Fibroblast of lung (primary cell): ENCODE measurements at regions not wholly inside any gene's neighbourhood (a gene's known extent, or its start where the extent isn't known, plus 50 kb on each side); places are given as distances from the start of the nearest gene placed in this dataset.

Source experiments
- DNase-seq, 2 donors: peaks; one replicate each; pipeline versions ENCODE4 v3.0.0 to v3.0.0-alpha.2; 2010; ENCODE audit warnings: low read depth in 2 of 2
- H2AFZ ChIP-seq: 2 replicates; pipeline ENCODE4 v1.5.1; 2012; ENCODE audit warnings: low read length, control low read depth, inconsistent platforms
- H3K27ac ChIP-seq: 2 replicates; pipeline ENCODE4 v1.5.1; 2011; ENCODE audit warnings: low read length, control low read depth; ENCODE audit not compliant: insufficient read depth
- H3K27me3 ChIP-seq: 2 replicates; pipeline ENCODE4 v1.5.1; 2011; ENCODE audit warnings: mild to moderate bottlenecking, low read length; ENCODE audit not compliant: control insufficient read depth, insufficient read depth
- H3K36me3 ChIP-seq: 2 replicates; pipeline ENCODE4 v1.5.1; 2011; ENCODE audit warnings: low read length; ENCODE audit not compliant: control insufficient read depth, insufficient read depth
- H3K4me1 ChIP-seq: 2 replicates; pipeline ENCODE4 v1.5.1; 2011; ENCODE audit warnings: low read length; ENCODE audit not compliant: control insufficient read depth, insufficient read depth; ENCODE audit errors: extremely low read depth
- H3K4me2 ChIP-seq: 2 replicates; pipeline ENCODE4 v1.5.1; 2011; ENCODE audit warnings: low read length, control low read depth; ENCODE audit not compliant: insufficient read depth; ENCODE audit errors: extremely low read depth
- H3K4me3 ChIP-seq, 4 experiments: fragments of 200-600 bp in 1 of 4; sonication (generic) in 1 of 4; replicated peaks in 1 of 4; 2 replicates each; pipeline ENCODE4 v1.5.1; 2011 to 2016; ENCODE audit warnings: low read length in 4 of 4, low read depth in 3 of 4, mild to moderate bottlenecking in 3 of 4, control low read depth in 2 of 4, inconsistent platforms in 1 of 4, mixed read lengths in 1 of 4; ENCODE audit not compliant: insufficient read depth in 1 of 4; ENCODE audit errors: control extremely low read depth in 1 of 4
- H3K79me2 ChIP-seq: 2 replicates; pipeline ENCODE4 v1.5.1; 2012; ENCODE audit warnings: mild to moderate bottlenecking, low read length, inconsistent platforms; ENCODE audit not compliant: control insufficient read depth, insufficient read depth
- H3K9ac ChIP-seq: 2 replicates; pipeline ENCODE4 v1.5.1; 2011; ENCODE audit warnings: mild to moderate bottlenecking, low read length, control low read depth; ENCODE audit not compliant: insufficient read depth
- H3K9me3 ChIP-seq: 2 replicates; pipeline ENCODE4 v1.5.1; 2012; ENCODE audit warnings: low read depth, low read length; ENCODE audit not compliant: control insufficient read depth, insufficient read depth
- H4K20me1 ChIP-seq: 2 replicates; pipeline ENCODE4 v1.5.1; 2011; ENCODE audit warnings: low read length; ENCODE audit not compliant: control insufficient read depth, insufficient read depth; ENCODE audit errors: extremely low read depth
- CTCF ChIP-seq, 2 donors: IDR thresholded peaks in 1 of 2; conservative IDR thresholded peaks in 1 of 2; 1 replicate in 1 of 2; 2 replicates in 1 of 2; pipeline ENCODE4 v1.5.1; 2011 to 2012; ENCODE audit warnings: low read length in 2 of 2, control low read depth in 1 of 2, inconsistent platforms in 1 of 2, low read depth in 1 of 2, mild to moderate bottlenecking in 1 of 2
- EZH2 ChIP-seq: IDR thresholded peaks from 2 replicates; pipeline ENCODE4 v1.5.1; 2012; ENCODE audit warnings: low read length, control low read depth, mild to moderate bottlenecking; ENCODE audit errors: missing control alignments

GRCh38 chr2:54396107-54396506, 60.0 kb upstream of the SPTBN1 start:
- Histone ChIP-seq H3K79me2 (no peaks in the 10 kb centered on the region), H3K27ac (no peak overlapping the region), H2AFZ (no peak overlapping the region), H3K9me3 (no peaks in the 10 kb centered on the region), H3K27me3 (no peaks in the 10 kb centered on the region), H3K4me2 (no peak overlapping the region), H4K20me1 (no peaks in the 10 kb centered on the region), H3K36me3 (no peaks in the 10 kb centered on the region), H3K4me3 (no peak overlapping the region), H3K9ac (no peak overlapping the region), H3K4me1 (no peaks in the 10 kb centered on the region)
- peak; percentile 56 to 64 for DNase-seq
- TF ChIP-seq EZH2 (no peak), CTCF (conservative IDR thresholded peaks at IDR 0.05 in 1 of 2, IDR thresholded peaks at IDR 0.05 in 1 of 2; ENCODE audit: low read depth in 1 of 2, low read length in 2 of 2) (no peak)

- TF ChIP-seq EZH2 (no peak), CTCF (conservative IDR thresholded peaks at IDR 0.05 in 1 of 2, IDR thresholded peaks at IDR 0.05 in 1 of 2; ENCODE audit: low read depth in 1 of 2, low read length in 2 of 2) (no peak)
- no peak overlapping the region for H3K27ac ChIP-seq
- no peaks in the 10 kb centered on the region for H4K20me1 ChIP-seq
- no peaks in the 10 kb centered on the region for H3K79me2 ChIP-seq
- no peaks in the 10 kb centered on the region for H3K9me3 ChIP-seq
- H2AFZ ChIP-seq, result no peak overlapping the region
- no peak overlapping the region for H3K4me3 ChIP-seq
- no peaks in the 10 kb centered on the region for H3K36me3 ChIP-seq
- no peak for DNase-seq
- H3K27me3 ChIP-seq, result no peaks in the 10 kb centered on the region
- H3K4me1 ChIP-seq, result peaks cover 2% of the 10 kb centered on the region
- H3K4me2 ChIP-seq, result no peak overlapping the region
- no peak overlapping the region for H3K9ac ChIP-seq
Observed at GRCh38 chr2:54396798-54397197, 59.3 kb upstream of the SPTBN1 start.

- Histone ChIP-seq H3K9ac (no peak overlapping the region), H3K36me3 (no peaks in the 10 kb centered on the region), H3K4me1 (peaks cover 7% of the 10 kb centered on the region), H3K9me3 (no peaks in the 10 kb centered on the region), H3K4me2 (no peak overlapping the region), H3K79me2 (no peaks in the 10 kb centered on the region), H2AFZ (no peak overlapping the region), H3K27ac (no peak overlapping the region), H4K20me1 (no peaks in the 10 kb centered on the region), H3K4me3 (no peak overlapping the region), H3K27me3 (no peaks in the 10 kb centered on the region)
- TF ChIP-seq CTCF (conservative IDR thresholded peaks at IDR 0.05 in 1 of 2, IDR thresholded peaks at IDR 0.05 in 1 of 2; ENCODE audit: low read depth in 1 of 2, low read length in 2 of 2) (no peak), EZH2 (no peak)
- DNase-seq, result no peak
Observed at GRCh38 chr2:54397426-54397825, 58.7 kb upstream of the SPTBN1 start.
